ENCODE measurements at regions not wholly inside any gene's neighbourhood (a gene's known extent, or its start where the extent isn't known, plus 50 kb on each side); places are given as distances from the start of the nearest gene placed in this dataset.

DNA sequence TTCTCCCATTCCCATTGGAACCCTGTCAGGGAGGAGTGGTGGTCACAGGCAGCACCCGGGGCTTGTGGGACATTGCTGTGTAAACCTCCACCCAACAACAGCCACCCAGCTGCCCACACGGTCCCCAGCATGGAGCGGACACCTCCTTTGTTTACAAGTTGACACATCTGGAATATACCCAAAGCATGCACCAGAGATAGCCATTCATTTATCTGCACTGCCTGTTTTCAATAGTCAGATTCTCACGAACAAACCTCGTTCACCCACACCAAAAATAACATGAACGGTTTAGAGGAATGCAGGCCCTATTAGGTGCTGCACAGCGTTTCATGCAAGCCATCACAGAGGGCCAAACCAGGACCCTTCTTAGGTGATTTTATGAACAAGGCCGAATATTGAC, 244.8 kb downstream of the FOXL1 start:
- TF ChIP-seq, protein P1, sequence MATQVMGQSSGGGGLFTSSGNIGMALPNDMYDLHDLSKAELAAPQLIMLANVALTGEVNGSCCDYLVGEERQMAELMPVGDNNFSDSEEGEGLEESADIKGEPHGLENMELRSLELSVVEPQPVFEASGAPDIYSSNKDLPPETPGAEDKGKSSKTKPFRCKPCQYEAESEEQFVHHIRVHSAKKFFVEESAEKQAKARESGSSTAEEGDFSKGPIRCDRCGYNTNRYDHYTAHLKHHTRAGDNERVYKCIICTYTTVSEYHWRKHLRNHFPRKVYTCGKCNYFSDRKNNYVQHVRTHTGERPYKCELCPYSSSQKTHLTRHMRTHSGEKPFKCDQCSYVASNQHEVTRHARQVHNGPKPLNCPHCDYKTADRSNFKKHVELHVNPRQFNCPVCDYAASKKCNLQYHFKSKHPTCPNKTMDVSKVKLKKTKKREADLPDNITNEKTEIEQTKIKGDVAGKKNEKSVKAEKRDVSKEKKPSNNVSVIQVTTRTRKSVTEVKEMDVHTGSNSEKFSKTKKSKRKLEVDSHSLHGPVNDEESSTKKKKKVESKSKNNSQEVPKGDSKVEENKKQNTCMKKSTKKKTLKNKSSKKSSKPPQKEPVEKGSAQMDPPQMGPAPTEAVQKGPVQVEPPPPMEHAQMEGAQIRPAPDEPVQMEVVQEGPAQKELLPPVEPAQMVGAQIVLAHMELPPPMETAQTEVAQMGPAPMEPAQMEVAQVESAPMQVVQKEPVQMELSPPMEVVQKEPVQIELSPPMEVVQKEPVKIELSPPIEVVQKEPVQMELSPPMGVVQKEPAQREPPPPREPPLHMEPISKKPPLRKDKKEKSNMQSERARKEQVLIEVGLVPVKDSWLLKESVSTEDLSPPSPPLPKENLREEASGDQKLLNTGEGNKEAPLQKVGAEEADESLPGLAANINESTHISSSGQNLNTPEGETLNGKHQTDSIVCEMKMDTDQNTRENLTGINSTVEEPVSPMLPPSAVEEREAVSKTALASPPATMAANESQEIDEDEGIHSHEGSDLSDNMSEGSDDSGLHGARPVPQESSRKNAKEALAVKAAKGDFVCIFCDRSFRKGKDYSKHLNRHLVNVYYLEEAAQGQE (IDR thresholded peaks at IDR 0.05; ENCODE audit: insufficient read depth in 1 of 2, low read depth in 2 of 2, low read length in 2 of 2): no peak
- no peak for TF ChIP-seq SIN3A (IDR thresholded peaks at IDR 0.05; ENCODE audit: borderline replicate concordance, insufficient read depth, low read length)

DNA sequence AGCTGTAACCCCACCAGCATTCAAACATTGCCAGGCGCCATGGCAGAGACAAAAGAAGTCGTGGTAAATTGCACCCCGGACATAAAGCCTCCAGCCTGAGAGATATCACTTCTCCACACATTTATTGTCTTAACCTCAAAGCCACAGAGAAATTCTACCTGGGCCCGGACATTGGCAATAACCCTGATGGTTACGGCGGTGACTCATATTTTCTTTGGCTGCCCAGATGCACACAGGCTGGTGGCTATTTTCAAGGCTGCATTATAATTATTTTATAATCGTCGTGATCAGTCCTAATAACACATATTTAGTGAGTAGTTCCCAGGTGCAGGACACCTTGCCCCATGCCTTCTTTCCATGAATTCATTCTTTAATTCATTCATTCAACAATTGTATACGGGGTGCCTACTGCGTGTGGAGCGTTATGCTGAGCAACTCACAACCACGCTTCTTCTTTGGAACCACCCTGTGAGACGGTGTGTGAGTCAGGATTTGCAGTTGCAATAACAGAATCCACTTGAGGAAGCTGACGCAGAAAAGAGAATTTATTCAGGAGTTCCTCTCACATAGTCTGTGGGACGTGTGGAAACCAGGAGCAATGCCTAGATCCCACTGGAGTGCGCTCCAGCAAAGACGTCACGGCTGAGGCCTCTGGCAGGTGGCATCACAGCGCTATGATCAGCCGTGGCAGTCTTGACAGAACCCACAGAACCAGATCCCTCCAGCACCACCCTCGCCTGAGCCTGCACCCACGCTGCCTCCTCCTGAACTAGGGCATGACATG, 245.7 kb downstream of the FOXL1 start:
- TF ChIP-seq FOXP2 (optimal IDR thresholded peaks at IDR 0.05; ENCODE audit: borderline replicate concordance, extremely low read depth, extremely low read length, insufficient read depth): no peak
- TF ChIP-seq SIN3A (IDR thresholded peaks at IDR 0.05; ENCODE audit: borderline replicate concordance, insufficient read depth, low read length): no peak

DNA sequence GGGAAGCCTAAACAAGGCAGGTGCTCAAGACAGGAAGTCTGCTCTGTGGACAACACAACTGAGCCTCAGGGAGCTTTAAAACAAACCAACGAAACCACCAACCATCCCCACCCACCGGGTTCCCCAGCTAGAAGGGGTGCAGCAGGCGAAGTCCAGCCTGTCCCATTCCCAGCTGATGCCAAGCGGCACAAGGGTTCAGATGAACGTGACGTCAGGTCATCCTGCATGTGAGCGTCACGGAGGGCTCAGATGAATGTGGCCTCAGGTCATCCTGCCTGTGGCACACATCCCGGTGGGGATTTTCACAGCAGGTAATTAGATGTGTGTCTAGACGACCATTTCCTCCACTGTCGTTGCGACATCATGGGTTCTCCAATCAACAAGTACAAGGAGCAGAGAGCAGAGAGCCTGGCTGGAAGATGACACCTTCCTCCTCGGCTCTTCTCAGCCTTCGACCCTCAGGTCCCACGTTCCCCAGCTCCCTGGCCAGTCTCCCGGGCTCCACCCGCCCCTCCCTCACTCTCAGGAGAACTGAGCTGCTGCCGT, 246.5 kb downstream of the FOXL1 start:
- TF ChIP-seq FOXP2 (optimal IDR thresholded peaks at IDR 0.05; ENCODE audit: borderline replicate concordance, extremely low read depth, extremely low read length, insufficient read depth) (no peak), TAF1 (IDR thresholded peaks at IDR 0.05; ENCODE audit: borderline replicate concordance, insufficient read depth, low read length) (no peak), SIN3A (IDR thresholded peaks at IDR 0.05; ENCODE audit: borderline replicate concordance, insufficient read depth, low read length) (no peak), POLR2AphosphoS5 (IDR thresholded peaks at IDR 0.05; ENCODE audit: low read depth, low read length) (no peak)
- TF ChIP-seq, protein P1 (IDR thresholded peaks at IDR 0.05; ENCODE audit: insufficient read depth in 1 of 2, low read depth in 2 of 2, low read length in 2 of 2): no peak

DNA sequence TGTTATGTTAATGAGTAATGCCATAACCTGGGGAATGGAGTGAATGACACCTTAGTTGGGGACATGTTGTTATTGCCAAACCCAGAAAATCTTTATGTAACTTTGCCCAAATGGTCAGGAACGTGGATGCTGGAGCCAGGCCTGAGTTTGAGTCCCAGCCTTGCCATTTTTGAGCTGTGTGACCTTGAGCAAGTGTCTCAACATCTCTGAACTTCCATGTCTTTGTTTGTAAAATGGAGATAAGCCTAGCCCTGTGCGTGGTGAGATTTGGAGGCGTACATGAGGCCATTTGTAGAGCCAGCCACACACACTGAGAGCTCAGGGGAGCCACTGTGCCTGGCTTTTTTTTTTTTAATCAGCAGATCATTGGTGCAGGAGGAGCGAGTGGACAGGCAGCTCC, 247.3 kb downstream of the FOXL1 start:
- TF ChIP-seq, protein P1 (IDR thresholded peaks at IDR 0.05; ENCODE audit: insufficient read depth in 1 of 2, low read depth in 2 of 2, low read length in 2 of 2): no peak
- TF ChIP-seq POLR2AphosphoS5 (IDR thresholded peaks at IDR 0.05; ENCODE audit: low read depth, low read length) (no peak), TAF1 (IDR thresholded peaks at IDR 0.05; ENCODE audit: borderline replicate concordance, insufficient read depth, low read length) (no peak), FOXP2 (optimal IDR thresholded peaks at IDR 0.05; ENCODE audit: borderline replicate concordance, extremely low read depth, extremely low read length, insufficient read depth) (no peak), SIN3A (IDR thresholded peaks at IDR 0.05; ENCODE audit: borderline replicate concordance, insufficient read depth, low read length) (no peak)

DNA sequence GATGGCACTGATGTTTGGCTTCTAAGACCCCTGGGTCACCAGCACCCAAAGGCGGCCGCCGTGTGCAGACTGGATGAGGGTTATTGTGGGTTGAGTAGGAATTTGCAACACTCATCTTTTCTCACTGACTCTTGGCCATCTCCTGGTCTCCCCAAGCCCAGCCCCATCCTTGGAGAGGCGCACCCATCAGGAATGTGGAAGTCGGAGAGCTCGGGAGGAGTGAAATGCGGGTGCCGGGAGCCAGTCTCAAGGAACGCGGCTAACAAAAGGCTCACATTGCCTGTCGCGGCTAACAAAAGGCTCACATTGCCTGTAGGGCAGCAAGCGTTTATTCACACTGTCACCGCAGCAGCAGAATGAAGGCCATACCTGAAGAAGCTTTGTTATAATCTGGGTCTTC, 248.6 kb downstream of the FOXL1 start:
- TF ChIP-seq FOXP2 (optimal IDR thresholded peaks at IDR 0.05; ENCODE audit: borderline replicate concordance, extremely low read depth, extremely low read length, insufficient read depth): no peak
- TF ChIP-seq, protein P1 (IDR thresholded peaks at IDR 0.05; ENCODE audit: insufficient read depth in 1 of 2, low read depth in 2 of 2, low read length in 2 of 2): no peak
- TF ChIP-seq POLR2AphosphoS5 (IDR thresholded peaks at IDR 0.05; ENCODE audit: low read depth, low read length): no peak
- TF ChIP-seq SIN3A (IDR thresholded peaks at IDR 0.05; ENCODE audit: borderline replicate concordance, insufficient read depth, low read length): no peak
- no peak for TF ChIP-seq TAF1 (IDR thresholded peaks at IDR 0.05; ENCODE audit: borderline replicate concordance, insufficient read depth, low read length)
